NOMO-1 (cell line): ENCODE measurements at regions not wholly inside any gene's neighbourhood (a gene's known extent, or its start where the extent isn't known, plus 50 kb on each side); places are given as distances from the start of the nearest gene placed in this dataset.

Experiments
- DNase-seq, 2 experiments: peaks; one replicate each; lab custom pipeline; 2025; ENCODE audit not compliant: unreplicated experiment in 2 of 2; lab: John Stamatoyannopoulos, UW

- peak; percentile 7 to 42 for DNase-seq
These were observed 56.1 kb upstream of the STK24 start for GRCh38 chr13:98632961-98633360.

GRCh38 chr13:98629055-98629454 is 52.1 kb upstream of the STK24 start:
- DNase-seq = no peak
